Adipocyte (in vitro differentiated cells): ENCODE measurements at regions not wholly inside any gene's neighbourhood (a gene's known extent, or its start where the extent isn't known, plus 50 kb on each side); places are given as distances from the start of the nearest gene placed in this dataset.
"Not testable (repeated sequence)": the region's sequence is repeated elsewhere in the genome, so short reads cannot be mapped to it uniquely, and the experiment has no call there.

Experiments
- DNase-seq: peaks from one replicate; pipeline ENCODE4 v3.0.0-alpha.2; 2015; ENCODE audit warnings: low read depth
- H3K27me3 ChIP-seq: replicated peaks from 2 replicates; pipeline ENCODE4 v1.7.0; 2013; ENCODE audit warnings: mild to moderate bottlenecking, low read length, moderate library complexity; ENCODE audit not compliant: control insufficient read depth, insufficient read depth
- H3K36me3 ChIP-seq: 2 replicates; pipeline ENCODE4 v1.7.0; 2013; ENCODE audit warnings: low read length, mild to moderate bottlenecking, moderate library complexity; ENCODE audit not compliant: control insufficient read depth, insufficient read depth, severe bottlenecking
- H3K4me1 ChIP-seq: 2 replicates; pipeline ENCODE4 v1.7.0; 2013; ENCODE audit warnings: mild to moderate bottlenecking, low read length, moderate library complexity; ENCODE audit not compliant: control insufficient read depth, insufficient read depth
- H3K4me3 ChIP-seq: 2 replicates; pipeline ENCODE4 v1.7.0; 2013; ENCODE audit warnings: mild to moderate bottlenecking, low read length, moderate library complexity
- H3K9ac ChIP-seq: 2 replicates; pipeline ENCODE4 v1.7.0; 2013; ENCODE audit warnings: mild to moderate bottlenecking, low read length, moderate library complexity
- H3K9me3 ChIP-seq: 2 replicates; pipeline ENCODE4 v1.7.0; 2013; ENCODE audit warnings: mild to moderate bottlenecking, low read length, moderate library complexity; ENCODE audit not compliant: control insufficient read depth

DNA sequence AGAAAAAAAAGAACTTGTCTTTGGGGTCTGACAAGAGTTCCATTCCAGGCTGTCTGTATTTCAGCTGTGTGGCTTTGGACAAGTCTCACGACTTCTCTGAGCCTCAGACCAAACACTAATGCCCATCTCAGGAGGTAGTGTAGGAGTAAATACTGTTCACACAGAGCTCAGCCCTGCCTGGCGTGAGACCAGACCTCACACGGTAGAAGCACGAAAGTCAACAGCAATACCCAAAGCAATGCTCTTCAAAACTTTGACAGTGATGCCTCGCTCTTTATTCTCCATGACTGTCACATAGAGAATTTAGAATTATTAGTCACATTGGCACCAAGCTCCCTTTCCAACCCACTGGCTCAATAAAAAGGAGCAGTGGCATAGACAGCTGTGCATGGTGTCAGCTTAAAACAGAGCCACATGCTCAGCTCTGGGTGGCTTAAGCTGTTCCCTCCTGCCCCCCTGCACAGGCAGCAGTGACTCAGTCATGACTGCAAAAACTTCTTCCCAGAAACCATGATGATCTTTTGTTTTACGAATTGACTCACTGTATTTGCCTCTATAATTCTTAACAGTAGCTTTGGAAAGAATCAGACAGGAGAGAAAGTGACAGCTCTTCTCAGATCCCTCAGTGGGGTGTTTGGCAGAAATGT is 74.0 kb upstream of the PHF21B start:
- H3K9me3 ChIP-seq: no peaks in the 10 kb centered on the region
- H3K4me3 ChIP-seq: no peak overlapping the region
- H3K4me1 ChIP-seq: peaks cover 11% of the 10 kb centered on the region
- H3K9ac ChIP-seq: no peak overlapping the region
- peaks cover 18% of the 10 kb centered on the region for H3K27me3 ChIP-seq
- H3K36me3 ChIP-seq: no peaks in the 10 kb centered on the region
- peak; percentile 12 for DNase-seq

- DNase-seq: no peak
- Histone ChIP-seq H3K4me3 (no peak overlapping the region), H3K9me3 (no peaks in the 10 kb centered on the region), H3K9ac (no peak overlapping the region), H3K36me3 (no peaks in the 10 kb centered on the region), H3K4me1 (peaks cover 11% of the 10 kb centered on the region), H3K27me3 (peaks cover 14% of the 10 kb centered on the region)
Measured at GRCh38 chr22:45084400-45084920, 74.7 kb upstream of the PHF21B start.

GRCh38 chr22:45087802-45088201 is 75.9 kb upstream of the NUP50 start:
- Histone ChIP-seq H3K36me3 (no peaks in the 10 kb centered on the region), H3K9me3 (peaks cover 4% of the 10 kb centered on the region), H3K27me3 (peaks cover 9% of the 10 kb centered on the region), H3K9ac (no peak overlapping the region), H3K4me1 (peaks cover 11% of the 10 kb centered on the region), H3K4me3 (no peak overlapping the region)
- no peak for DNase-seq

- no peaks in the 10 kb centered on the region for H3K36me3 ChIP-seq
- no peak overlapping the region for H3K9ac ChIP-seq
- H3K4me3 ChIP-seq: no peak overlapping the region
Measured at GRCh38 chr22:45088576-45088975, 75.1 kb upstream of the NUP50 start.

DNA sequence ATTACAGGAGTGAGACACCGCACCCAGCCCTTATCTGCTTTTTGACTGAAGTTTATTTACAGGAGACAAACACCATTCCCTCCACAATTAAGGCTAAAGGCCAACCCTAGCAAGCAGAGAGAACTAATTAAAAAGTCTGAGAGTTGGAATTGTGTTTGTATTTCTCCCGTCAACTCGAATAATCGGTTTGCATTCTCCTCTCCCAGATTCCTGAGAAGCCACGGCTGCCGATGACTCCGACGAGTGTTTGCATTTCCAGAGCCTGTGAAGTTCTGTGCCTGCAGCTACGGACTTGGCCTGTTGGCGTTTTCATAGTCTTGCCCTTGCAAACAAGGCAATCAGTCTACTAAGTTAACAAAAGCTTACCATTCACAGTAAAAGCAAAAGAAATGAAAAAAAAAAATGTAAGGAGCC is 73.2 kb upstream of the NUP50 start:
- Histone ChIP-seq H3K4me1 (no peaks in the 10 kb centered on the region), H3K27me3 (peaks cover 15% of the 10 kb centered on the region), H3K36me3 (no peaks in the 10 kb centered on the region), H3K4me3 (no peak overlapping the region), H3K9me3 (peaks cover 4% of the 10 kb centered on the region), H3K9ac (no peak overlapping the region)
- DNase-seq: peak; percentile 49

More at GRCh38 chr22:45088576-45088975, 75.1 kb upstream of the NUP50 start:
- DNase-seq: no peak
- Histone ChIP-seq H3K9me3 (peaks cover 4% of the 10 kb centered on the region), H3K4me1 (peaks cover 11% of the 10 kb centered on the region), H3K27me3 (peaks cover 5% of the 10 kb centered on the region)

GRCh38 chr22:45091254-45091854 is 72.4 kb upstream of the NUP50 start:
- no peaks in the 10 kb centered on the region for H3K36me3 ChIP-seq
- H3K4me3 ChIP-seq: no peak overlapping the region
- no peak overlapping the region for H3K9ac ChIP-seq
- H3K4me1 ChIP-seq: no peaks in the 10 kb centered on the region
- no peak for DNase-seq
- peaks cover 20% of the 10 kb centered on the region for H3K27me3 ChIP-seq
- H3K9me3 ChIP-seq: peaks cover 4% of the 10 kb centered on the region

GRCh38 chr22:45091875-45092274 is 71.8 kb upstream of the NUP50 start:
- not testable (repeated sequence) for H3K9me3 ChIP-seq, H3K9ac ChIP-seq, DNase-seq, H3K36me3 ChIP-seq, H3K4me1 ChIP-seq, H3K4me3 ChIP-seq
- peaks cover 25% of the 10 kb centered on the region for H3K27me3 ChIP-seq

- H3K9ac ChIP-seq: no peak overlapping the region
Measured at GRCh38 chr22:45092644-45093043, 71.1 kb upstream of the NUP50 start.

DNA sequence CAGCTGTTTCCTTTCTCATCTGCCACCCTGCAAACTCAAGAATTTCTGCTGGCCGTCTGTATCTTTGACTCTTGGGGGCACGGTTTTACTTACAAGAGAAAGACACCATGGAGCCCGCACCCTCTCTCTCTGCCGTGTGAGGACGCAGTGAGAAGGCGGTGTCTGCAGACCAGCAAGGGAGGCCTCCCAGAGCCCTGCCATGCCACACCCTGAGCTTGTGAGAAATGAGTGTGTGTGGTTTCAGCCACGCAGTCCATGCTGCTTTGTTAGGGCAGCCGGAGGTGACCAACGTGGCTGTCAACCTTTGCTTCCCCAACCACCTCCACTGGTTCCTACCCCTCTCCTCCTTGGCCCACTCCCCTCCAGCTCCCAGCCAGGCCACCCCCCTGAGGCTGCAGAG is 70.1 kb upstream of the NUP50 start:
- Histone ChIP-seq H3K27me3 (peaks cover 32% of the 10 kb centered on the region), H3K9me3 (peaks cover 4% of the 10 kb centered on the region), H3K9ac (no peak overlapping the region), H3K4me1 (no peaks in the 10 kb centered on the region), H3K36me3 (no peaks in the 10 kb centered on the region), H3K4me3 (no peak overlapping the region)
- no peak for DNase-seq

More at GRCh38 chr22:45092644-45093043, 71.1 kb upstream of the NUP50 start:
- H3K4me3 ChIP-seq: no peak overlapping the region
- no peak for DNase-seq
- H3K36me3 ChIP-seq: no peaks in the 10 kb centered on the region
- peaks cover 4% of the 10 kb centered on the region for H3K9me3 ChIP-seq
- H3K27me3 ChIP-seq: peaks cover 31% of the 10 kb centered on the region
- H3K4me1 ChIP-seq: no peaks in the 10 kb centered on the region

GRCh38 chr22:45094081-45094720 is 69.5 kb upstream of the NUP50 start:
- no peak overlapping the region for H3K4me3 ChIP-seq
- no peak for DNase-seq
- H3K4me1 ChIP-seq: no peaks in the 10 kb centered on the region
- H3K9me3 ChIP-seq: peaks cover 4% of the 10 kb centered on the region
- no peaks in the 10 kb centered on the region for H3K36me3 ChIP-seq
- no peak overlapping the region for H3K9ac ChIP-seq
- H3K27me3 ChIP-seq: peaks cover 35% of the 10 kb centered on the region

DNA sequence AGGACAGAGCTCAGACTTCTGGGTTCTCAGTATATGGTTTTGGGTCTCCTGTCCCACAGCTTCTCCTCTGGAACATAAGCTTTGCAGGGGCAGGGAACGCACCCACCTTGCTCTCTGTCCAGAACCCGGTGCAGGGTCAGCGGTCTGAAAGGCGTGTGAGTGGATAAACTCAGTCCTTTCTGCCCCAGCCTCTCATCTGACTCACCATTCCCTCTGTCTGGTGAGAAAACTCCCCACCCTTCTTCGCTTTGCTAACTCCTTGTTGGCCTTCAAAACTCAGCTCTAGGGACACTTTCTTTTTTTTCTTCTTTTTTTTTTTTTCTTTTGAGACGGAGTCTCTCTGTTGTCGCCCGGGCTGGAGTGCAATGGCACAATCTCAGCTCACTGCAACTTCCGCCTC is 68.9 kb upstream of the NUP50 start:
- H3K4me1 ChIP-seq: no peaks in the 10 kb centered on the region
- peaks cover 4% of the 10 kb centered on the region for H3K9me3 ChIP-seq
- no peak overlapping the region for H3K9ac ChIP-seq
- H3K4me3 ChIP-seq: no peak overlapping the region
- H3K27me3 ChIP-seq: peaks cover 41% of the 10 kb centered on the region
- H3K36me3 ChIP-seq: no peaks in the 10 kb centered on the region
- DNase-seq: no peak
